Superior temporal gyrus (tissue), 1 donor: ENCODE measurements at regions not wholly inside any gene's neighbourhood (a gene's known extent, or its start where the extent isn't known, plus 50 kb on each side); places are given as distances from the start of the nearest gene placed in this dataset.

Source experiments
- DNase-seq: peaks from one replicate; pipeline ENCODE4 v3.0.0-alpha.2; 2016; ENCODE audit errors: extremely low spot score

DNA sequence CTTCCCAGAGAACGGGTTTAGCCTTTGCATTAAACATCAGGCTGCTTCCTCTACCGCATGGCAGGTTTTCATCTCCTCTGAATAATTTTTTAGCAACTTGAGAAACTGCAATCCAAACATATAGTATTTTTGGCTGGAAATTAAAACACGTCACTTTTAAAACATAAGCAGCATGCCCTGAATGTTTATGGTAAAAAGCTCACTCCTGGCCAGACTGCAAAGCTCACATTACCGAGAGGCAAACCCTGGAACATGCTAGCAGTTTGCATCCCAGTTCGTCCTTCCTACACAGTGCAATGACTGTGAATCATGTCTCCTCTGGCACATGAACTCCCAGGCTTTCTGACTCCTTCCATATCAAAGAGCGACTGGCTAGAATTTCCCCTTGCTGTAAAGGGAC lies 312.3 kb downstream of the RRAGC start:
- peak; percentile 69 for DNase-seq

DNA sequence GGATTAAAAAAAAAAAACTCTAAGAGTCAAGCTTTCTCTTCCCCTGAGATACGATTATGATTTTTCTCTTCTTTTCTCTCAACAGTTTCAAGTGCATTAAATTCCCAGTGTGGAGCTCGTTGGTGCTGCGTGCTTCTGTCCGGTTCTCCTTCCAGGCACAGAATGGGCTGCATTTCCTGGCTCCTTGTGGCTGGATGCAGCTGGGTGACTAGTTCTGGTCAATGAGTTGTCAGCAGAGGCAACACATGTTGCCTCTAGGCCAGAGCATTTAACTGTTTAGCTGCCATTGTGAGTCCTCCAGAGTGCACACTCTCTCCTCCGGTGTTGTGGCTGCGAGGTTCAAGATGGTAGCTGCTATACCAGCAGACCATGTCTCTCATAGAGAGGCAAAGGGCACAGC lies 312.9 kb downstream of the RRAGC start:
- peak; percentile 48 for DNase-seq

DNA sequence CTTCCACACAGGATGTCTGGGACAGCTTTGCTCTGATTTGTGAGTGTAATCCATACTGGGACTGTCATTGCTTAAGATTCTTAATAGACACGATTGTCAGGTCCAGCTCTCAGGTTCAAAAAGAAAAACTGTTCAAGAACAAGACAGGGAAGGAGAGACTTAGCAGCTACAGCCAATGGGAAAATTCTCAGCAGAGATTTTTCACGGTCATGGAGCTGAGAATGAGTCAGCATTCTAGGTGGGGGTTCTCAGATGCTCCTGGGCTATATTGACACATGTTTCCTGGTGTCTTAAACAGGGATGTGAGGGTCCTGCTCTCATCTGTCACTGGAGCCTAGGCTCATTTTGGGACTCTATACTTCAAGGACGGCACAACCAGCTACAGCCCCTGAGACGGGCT lies 318.3 kb downstream of the RRAGC start:
- DNase-seq, result no peak

DNA sequence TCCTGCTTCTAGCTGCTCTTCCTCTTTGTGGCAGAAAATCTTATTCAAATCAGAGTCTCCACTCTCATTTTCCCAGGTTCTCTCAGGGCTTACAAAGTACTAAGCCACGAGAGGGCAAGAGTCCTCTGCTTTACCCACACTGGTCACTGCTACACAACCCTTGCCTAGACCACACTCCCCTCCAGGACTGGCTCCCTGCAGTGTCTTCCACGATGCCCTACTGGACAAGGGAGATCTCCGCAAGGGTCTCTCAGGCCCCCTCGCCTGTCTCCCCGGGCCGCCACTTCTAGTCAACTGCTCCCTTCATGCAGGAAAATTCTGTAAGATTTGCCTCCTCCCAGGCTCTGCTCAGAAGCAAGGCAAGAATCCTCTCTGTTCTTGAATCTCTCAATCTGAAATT lies 319.6 kb downstream of the RRAGC start:
- DNase-seq, result no peak

DNA sequence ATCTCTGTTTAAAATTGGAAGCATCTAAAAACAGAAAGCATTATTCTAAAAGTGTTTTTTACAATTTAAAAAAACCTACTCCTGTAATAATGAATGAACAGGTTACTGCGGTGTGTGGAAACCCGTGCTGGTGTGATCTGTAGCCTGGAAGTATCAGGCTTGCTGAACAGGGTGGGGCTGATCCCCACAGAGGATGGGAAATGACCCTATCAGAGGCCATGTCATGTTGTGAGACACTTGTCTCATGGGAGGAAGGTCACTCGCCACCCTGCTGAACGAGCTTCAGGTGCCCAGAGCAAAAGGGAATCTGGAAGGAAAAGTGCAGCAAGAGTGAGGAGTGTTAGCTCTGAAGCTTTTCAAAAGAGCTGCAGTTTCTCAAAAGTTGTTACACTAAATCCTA lies 320.7 kb downstream of the RRAGC start:
- DNase-seq, result no peak

DNA sequence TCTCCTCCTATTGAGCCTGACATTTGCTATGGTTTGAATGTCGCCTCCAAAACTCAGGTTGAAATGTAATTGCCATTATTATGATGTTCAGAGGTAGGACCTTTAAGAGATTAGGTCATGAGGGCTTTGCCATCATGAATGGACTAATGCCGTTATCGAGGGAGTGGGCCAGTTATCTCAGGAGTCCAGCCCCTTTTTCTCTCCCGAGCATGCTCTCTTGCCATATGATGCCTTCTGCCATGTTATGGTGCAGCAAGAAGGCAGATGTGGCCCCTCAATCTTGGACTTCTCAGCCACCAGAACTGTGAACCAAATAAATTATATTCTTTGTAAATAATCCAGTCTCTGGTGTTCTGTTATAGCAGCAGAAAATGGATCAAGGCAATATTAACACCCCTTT lies 323.5 kb downstream of the RRAGC start:
- no peak for DNase-seq

DNA sequence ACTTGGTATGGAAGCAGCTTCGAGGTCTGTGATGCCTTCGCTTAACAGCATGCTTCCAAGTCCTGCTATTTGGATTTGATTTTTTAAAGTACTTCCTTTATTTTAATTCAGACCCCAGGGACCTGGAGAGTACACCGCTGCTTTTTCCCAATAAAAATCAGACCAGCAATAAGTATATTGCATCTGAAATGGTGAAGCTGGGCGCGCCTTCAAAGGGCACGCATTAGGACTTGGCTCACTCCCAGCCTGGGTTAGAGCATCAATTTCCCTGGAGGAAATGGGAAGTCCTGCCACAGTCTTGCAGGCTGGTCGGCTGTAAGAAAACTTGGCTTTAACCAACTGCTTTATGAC lies 325.1 kb downstream of the RRAGC start:
- no peak for DNase-seq

DNA sequence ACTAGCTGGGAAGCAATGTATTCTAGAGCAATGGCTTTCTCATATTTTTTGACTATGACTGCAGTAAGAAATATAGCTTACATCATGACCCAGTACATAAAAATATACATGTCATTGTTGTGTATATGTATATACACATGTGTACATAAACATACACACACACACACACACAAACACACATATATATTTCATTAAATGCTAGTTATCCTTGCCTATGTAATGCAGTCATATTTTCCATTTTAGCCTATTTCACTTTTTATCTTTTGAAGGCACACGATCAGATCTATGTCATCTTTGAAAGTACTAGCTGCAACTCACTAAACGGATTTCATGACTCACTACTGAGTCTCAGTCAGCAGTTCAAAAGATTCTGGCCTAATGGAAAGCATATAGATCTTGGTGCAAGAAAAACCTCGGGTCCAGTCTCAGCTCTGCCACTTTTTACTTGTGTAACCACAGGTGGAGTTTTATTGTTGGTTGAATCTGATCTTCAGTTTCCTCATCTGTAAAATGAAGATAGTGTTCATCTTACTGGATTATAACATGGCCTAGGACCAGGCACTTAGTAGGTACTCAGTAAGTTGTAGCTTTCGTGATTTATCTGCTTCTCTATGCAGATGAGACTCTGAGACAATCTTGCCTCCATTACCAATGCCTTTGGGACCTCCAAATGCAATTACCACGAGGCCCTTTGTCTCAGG lies 325.6 kb downstream of the RRAGC start:
- no peak for DNase-seq

DNA sequence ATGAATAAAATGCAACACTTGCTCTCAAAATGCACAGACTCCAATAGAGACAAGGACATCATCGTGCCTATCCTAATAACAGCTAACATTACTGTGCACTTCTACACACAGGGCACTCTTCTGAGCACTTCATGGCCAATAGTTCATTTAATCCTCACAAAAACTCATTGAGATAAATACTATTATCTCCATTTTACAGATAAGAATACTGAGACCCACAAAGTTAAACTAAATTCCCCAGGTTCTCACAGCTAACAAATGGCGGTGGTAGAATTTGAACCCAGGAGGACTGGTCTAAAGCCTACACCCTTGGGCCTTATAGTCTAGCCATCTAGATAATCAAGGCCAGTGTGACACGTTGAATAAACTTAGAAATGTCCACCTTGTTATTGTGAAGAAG lies 328.6 kb downstream of the RRAGC start:
- no peak for DNase-seq

DNA sequence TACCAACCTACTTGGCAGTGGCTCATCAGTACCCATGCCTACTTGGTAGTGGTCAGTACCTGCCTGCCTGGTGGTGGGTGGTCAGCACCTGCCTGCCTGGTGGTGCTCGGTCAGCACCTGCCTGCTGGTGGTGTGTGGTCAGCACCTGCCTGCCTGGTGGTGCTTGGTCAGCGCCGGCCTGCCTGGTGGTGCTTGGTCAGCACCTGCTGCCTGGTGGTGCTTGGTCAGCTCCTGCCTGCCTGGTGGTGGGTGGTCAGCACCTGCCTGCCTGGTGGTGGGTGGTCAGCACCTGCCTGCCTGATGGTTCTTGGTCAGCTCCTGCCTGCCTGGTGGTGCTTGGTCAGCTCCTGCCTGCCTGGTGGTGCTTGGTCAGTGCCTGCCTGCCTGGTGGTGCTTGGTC lies 329.6 kb downstream of the RRAGC start:
- DNase-seq, result no peak

DNA sequence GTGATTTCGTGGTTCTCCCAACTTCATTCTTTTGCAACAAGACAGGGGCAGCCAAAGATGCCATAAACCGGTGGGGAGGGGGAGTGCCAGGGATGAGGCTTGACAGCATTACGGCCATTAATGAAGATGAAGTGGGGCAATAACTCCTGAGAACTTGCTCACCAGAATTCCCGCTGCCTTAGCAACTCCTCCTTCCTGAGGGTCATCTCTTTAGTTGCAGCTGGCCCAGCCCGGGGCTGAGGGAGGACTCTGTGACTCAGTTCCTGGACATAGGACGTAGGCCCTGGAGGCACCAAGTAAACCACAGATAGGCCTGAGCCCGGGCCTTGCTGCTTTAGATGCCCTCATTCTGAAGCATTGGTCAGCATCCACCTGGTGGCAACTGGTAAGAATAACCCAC lies 330.2 kb downstream of the RRAGC start:
- no peak for DNase-seq

DNA sequence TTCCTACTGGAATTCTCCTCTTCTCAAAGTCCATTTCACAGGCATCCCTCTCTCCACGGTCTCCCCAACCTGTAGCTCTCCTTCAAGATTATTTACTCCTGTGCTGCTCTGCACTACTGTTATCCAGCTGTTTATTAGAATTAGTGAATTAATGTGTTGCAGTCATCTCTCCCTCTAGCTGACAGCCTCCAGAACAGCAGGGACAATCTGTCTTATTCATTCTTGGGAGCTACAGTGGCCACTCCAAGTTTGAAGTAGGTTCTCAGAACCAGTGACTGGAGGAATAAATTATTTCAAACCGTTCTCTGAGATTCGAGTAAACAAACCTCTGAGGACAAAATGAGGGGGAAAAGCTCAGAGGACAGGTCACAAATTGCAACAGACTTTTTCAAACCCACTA lies 330.9 kb downstream of the RRAGC start:
- DNase-seq, result no peak

DNA sequence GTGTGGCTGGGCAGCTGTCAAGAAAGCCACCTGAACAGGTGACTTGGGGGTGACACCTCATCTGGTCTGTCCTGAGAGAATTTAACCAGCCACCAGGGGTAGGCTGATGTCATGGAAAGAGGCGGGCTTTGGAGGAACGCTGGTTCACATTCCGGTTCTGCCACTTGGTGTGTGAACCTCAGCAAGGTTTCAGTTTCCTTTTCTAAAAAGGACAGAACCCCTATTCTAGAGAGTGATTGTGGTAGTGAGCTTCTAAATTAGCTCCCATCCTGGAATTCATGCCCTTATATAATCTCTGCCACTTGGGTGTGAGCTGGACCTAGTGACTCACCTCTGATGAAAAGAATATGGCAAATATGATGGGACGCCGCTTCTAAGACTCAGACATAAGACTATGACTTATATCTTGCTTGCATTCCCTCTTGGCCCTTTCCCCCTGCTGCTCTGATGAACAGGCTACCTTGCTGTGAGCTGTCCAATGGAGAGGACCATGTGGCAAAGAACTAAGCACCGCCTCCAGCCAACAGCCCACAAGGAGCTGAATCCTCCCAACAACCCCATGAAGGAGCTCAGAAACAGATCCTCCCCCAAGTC lies 332.1 kb downstream of the RRAGC start:
- no peak for DNase-seq

DNA sequence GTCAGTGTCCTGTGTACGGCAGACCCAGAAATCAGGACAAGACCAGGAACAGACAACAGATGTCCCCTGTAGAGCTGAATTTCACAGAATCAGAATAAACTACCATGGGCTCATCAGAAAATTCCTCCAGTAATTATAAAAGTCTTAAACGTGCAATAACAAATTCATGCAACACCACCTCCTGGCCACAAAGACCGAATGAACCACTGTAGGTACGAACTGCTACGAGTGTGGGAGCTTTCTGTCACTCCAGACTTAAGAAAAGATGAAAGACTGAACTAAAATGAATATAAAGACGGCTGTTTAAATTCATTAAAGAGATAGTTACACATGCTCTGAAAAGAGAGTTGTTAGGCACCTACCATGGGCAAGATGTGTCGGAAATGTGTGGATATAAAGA lies 333.5 kb downstream of the RRAGC start:
- DNase-seq, result no peak

DNA sequence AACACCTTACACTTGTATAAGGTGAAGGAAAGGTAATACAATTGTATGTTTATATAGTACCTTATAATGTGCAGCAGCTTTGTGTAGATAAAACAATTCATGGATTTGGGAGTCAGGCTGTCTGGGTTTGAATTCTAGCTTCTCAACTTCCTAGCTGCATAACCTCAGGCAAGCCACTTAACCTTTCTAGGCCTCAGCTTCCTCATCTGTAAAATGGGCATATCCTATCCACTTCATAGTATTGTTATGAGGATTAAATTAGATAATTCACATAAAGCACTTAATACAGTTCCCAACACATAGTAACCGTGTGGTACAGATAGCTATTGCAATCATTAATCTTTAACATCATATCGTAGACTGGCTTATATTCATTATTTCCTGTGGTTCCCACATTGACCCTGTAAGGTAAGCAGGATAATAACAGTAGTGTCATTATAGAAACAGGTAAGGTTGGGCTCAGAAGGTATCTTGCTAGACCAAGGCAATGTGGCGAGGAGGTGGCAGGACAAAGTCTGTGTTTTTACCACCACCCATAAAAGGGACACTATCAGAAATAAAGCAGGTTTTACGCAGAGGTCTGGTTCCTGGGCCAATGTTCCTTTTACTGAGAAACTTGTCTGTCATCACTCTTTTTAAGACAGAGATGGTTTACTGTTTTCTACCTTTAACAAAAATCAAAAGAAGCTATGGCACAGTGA lies 334.1 kb downstream of the RRAGC start:
- DNase-seq, result no peak

DNA sequence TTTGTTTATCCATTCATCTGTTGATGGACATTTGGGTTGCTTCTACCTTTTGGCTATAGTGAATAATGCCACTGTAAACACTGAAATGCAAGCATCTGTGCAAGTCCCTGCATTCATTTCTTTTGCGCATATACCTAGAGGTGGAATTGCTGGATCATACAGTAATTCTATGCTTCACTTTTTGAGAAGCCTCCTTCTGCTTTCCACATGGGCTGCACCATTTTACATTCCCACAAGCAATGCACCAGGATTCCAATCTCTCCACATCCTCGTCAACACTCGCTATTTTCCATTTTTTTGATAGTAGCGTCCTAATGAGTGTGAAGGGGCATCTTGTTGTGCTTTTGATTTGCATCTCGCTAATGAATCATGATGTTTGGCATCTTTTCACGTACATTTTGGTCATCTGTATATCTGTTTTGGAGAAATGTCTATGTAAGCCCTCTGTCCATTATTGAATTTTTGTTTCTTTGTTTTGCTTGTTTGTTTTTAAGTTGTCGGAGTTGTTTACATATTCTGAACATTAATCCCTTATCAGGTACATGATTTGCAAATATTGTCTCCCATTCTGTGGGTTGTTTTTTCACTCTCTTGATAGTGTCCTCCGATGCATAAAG lies 335.4 kb downstream of the RRAGC start:
- DNase-seq, result no peak

DNA sequence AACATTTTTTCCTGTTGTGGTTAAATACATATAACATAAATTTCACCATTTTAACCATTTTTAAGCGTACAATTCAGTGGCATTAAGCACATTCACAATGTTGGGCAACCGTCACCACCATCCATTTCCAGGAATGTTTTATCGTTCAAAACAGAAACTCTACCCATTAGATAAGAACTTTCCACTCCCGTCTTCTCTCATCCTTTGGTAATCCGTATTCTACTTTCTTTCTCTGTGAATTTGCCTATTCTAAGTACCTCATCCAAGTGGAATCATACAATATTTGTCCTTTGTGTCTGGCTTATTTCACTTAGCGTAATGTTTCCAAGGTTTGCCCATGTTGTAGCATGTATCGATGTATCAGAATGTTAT lies 336.0 kb downstream of the RRAGC start:
- no peak for DNase-seq

DNA sequence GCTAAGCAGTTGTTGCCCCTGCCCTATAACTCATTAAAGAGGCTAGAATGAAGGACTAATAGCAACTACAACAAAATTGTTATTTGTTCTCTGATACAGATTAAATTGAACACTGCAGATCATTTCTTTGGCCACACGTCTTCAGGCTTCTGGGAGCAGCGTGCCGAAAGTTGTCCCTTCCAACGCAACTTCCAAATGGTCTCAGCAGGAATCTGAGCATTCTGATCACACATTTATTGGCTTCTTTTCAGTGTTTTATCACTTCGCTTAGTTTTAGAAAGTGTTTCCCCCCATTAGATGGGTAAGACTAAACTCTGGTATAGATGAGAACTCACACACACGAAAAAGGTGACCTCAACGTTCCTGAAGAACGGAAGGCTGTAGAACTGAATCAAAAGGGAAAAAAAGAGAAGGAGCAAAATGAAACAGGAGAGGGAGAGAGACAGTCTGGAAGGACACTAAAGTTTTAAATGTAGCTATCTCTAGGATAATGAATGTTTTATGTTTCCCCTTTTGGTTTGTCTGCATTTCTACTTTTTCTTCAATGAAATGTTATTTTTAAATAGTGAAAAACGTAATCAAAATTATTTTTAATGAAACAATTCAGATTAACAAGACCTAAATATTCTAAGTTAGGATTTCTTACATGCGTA lies 336.5 kb downstream of the RRAGC start:
- no peak for DNase-seq

DNA sequence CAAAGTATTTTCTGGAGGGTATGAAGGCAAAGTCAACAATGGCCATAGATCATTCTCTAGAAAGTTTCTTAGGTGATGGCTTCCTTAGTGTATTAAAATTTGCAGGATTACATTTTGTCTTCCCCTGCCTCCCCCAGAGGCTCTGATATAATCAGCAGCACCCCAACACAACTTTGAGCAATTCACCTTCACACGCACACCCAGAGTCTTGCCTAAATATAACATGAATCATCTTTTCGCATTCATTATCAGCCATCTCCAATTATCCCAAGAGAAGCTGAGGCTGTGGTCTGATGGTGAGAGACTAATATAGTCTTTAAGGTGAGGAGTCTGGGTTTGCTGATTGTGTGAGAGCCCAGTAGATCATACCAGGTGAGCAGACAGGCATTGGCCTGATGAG lies 343.0 kb downstream of the RRAGC start:
- no peak for DNase-seq

DNA sequence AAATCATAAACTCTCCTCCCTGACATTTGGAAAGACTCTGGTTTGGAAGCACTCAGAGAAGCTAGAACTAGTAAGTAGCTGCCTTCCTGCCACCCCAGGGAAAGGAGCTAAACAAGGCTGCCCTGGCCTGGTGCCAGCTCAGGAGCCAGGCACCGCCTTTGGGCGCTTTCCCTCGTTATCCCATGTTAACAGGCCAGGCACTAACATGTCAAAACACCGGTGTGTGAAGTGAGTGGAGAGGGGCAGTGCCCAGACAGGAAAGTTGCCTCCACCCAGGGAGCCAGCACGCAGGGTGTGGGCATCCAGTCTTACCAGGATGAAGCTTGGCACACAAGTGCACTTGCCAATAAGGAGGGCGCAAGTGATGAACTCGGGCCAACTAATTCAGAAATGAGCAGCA lies 346.8 kb downstream of the RRAGC start:
- no peak for DNase-seq

DNA sequence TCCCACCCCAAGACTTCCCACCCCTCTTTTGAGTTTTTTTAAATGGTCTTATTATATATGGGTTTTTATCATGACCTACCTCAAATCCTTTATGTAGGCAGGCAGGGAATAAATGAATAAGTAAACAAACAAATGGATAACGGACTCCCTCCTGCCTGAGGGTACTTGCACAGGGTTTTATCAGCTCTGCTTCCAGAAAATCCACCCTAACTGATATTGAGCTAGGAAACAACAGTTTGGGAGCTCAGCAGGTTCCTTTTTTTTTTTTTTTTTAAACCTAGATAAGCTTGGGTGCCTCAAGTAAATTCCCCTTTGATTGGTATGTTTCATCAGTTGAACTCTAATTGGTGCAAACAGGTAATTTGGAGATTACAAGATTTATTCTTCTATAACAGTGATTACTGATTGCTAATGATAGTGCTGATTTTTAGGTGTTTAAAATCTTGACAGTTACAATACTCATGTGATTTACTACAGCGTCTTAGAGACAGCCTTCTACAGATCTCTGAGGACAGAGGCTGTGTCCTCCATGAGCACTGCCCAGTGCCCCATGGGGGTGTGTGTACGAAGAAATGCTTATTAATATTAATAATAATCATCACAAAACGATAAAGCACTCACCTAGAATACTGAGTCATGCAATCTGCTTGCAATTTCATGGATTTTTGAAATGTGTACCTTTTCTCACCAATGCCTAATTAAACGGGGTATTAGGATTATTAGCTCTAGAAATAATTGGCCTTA lies 347.4 kb downstream of the RRAGC start:
- no peak for DNase-seq

DNA sequence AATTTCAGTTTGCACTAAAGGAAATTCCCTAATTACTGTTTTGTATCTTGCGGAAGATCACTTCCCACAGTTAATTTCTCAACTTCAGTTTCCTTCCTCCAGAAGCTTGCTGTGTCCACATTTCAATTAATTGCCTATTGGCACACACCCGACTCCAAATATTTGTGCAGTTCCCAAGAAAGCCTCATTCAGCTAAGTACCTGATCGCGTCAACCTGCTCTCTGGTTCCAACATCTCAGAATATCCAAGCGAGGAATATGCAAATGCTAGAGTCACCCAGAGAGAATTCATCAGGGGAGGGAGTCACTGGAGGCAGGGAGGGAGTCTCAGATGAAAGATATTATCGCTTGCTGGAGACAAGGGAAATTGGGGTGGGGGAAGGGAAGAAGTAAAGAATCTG lies 351.3 kb downstream of the RRAGC start:
- DNase-seq, result no peak
